PC-3 (cell line): ENCODE measurements at regions not wholly inside any gene's neighbourhood (a gene's known extent, or its start where the extent isn't known, plus 50 kb on each side); places are given as distances from the start of the nearest gene placed in this dataset.

Experiments
- EZH2 ChIP-seq: fragments of 300-600 bp; sonication (generic); IDR thresholded peaks from one replicate; pipeline ENCODE4 v1.6.1; 2017; ENCODE audit warnings: antibody characterized with exemption, mild to moderate bottlenecking, low read length; ENCODE audit not compliant: unreplicated experiment
- TF ChIP-seq, protein P1 (sequence below): fragments of 300-600 bp; sonication (generic); conservative IDR thresholded peaks from 2 replicates; pipeline ENCODE4 v1.5.1; 2017; ENCODE audit warnings: antibody characterized with exemption, low read depth, mild to moderate bottlenecking, low read length

DNA sequence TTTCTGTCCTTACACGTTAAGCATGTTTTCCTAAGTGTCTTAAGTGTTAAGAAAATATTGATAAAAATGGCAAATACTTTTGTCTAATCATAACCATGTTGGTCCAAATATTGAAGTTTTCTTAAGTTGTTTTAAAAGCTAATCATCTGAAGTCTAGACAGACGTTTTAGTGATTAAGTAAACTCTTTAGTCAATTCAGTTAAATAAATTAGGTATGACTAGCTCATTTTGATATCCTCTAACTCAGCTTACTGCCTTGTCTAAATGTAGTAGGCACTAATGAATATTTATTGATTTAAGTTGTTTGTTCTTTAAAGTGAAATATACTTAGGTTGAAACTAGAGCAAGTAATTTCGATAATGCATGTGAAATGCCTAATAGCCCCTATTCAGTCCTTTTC is 471.8 kb upstream of the CHST9 start:
- TF ChIP-seq, protein P1, sequence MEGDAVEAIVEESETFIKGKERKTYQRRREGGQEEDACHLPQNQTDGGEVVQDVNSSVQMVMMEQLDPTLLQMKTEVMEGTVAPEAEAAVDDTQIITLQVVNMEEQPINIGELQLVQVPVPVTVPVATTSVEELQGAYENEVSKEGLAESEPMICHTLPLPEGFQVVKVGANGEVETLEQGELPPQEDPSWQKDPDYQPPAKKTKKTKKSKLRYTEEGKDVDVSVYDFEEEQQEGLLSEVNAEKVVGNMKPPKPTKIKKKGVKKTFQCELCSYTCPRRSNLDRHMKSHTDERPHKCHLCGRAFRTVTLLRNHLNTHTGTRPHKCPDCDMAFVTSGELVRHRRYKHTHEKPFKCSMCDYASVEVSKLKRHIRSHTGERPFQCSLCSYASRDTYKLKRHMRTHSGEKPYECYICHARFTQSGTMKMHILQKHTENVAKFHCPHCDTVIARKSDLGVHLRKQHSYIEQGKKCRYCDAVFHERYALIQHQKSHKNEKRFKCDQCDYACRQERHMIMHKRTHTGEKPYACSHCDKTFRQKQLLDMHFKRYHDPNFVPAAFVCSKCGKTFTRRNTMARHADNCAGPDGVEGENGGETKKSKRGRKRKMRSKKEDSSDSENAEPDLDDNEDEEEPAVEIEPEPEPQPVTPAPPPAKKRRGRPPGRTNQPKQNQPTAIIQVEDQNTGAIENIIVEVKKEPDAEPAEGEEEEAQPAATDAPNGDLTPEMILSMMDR, result no peak
- TF ChIP-seq EZH2, result no peak
